ENCODE measurements at regions not wholly inside any gene's neighbourhood (a gene's known extent, or its start where the extent isn't known, plus 50 kb on each side); places are given as distances from the start of the nearest gene placed in this dataset.

DNA sequence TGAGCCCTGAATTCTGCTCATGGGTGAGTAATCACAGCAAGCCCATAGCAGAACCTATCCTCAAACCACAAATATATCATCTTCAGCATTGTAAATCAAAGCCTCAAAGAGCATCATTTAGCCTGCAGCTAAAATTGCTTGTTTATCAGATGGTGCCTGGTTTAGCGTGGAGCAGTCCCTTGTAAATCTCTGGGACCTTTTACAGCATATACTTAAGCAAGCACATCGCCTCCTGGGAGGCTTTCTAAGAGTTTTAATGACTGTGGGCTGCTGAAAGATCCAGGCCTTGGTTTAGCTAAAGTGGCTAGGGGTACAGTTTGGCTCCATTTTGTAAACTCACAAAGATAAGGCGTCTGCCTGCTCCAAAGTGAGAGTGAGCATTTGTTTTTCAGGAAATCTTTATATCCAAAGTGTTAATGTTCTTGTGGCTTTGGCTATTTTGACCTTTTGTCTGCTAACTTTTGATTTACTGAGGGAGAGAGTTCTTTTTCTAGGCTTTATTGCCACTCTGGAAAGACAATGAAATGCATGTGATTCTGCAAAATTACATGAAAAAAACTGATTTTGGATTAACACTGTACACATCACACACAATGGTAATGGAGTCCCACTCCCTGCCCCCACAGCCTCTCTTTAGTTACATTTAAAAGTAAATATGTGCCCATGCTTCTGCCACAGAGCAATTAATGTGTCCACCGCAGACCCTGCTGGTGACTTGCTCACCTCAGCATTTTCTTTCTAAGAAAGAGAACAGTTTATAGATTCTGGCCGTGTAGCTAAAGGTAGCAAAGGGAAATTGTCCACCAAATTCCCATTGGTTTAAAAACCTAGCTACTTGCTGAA is 194.8 kb downstream of the LNPK start:
- no peak for TF ChIP-seq POLR2A (IDR thresholded peaks at IDR 0.05; ENCODE audit: low read depth, low read length)
- TF ChIP-seq, protein P1, sequence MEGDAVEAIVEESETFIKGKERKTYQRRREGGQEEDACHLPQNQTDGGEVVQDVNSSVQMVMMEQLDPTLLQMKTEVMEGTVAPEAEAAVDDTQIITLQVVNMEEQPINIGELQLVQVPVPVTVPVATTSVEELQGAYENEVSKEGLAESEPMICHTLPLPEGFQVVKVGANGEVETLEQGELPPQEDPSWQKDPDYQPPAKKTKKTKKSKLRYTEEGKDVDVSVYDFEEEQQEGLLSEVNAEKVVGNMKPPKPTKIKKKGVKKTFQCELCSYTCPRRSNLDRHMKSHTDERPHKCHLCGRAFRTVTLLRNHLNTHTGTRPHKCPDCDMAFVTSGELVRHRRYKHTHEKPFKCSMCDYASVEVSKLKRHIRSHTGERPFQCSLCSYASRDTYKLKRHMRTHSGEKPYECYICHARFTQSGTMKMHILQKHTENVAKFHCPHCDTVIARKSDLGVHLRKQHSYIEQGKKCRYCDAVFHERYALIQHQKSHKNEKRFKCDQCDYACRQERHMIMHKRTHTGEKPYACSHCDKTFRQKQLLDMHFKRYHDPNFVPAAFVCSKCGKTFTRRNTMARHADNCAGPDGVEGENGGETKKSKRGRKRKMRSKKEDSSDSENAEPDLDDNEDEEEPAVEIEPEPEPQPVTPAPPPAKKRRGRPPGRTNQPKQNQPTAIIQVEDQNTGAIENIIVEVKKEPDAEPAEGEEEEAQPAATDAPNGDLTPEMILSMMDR (IDR thresholded peaks at IDR 0.05; ENCODE audit: extremely low read depth in 1 of 2, insufficient read depth in 1 of 2, low read depth in 1 of 2, low read length in 2 of 2), result no peak
- TF ChIP-seq MYC (IDR thresholded peaks at IDR 0.05; ENCODE audit: low read depth, low read length), result no peak
- no peak for TF ChIP-seq EZH2 (IDR thresholded peaks at IDR 0.05; ENCODE audit: borderline replicate concordance, low read depth, low read length, severe bottlenecking)
- no peak for TF ChIP-seq POLR2AphosphoS5 (IDR thresholded peaks at IDR 0.05; ENCODE audit: insufficient read depth, low read depth, low read length)
- TF ChIP-seq JUN (IDR thresholded peaks at IDR 0.05; ENCODE audit: borderline replicate concordance, insufficient read depth, insufficient read length, low read depth), result no peak
- TF ChIP-seq, protein P2, sequence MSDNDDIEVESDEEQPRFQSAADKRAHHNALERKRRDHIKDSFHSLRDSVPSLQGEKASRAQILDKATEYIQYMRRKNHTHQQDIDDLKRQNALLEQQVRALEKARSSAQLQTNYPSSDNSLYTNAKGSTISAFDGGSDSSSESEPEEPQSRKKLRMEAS (IDR thresholded peaks at IDR 0.05; ENCODE audit: insufficient read depth, insufficient read length), result no peak
- TF ChIP-seq FOS (IDR thresholded peaks at IDR 0.05; ENCODE audit: borderline replicate concordance, insufficient read depth, low read length), result no peak

Measured in endothelial cell of umbilical vein (primary cell).